ENCODE measurements at regions not wholly inside any gene's neighbourhood (a gene's known extent, or its start where the extent isn't known, plus 50 kb on each side); places are given as distances from the start of the nearest gene placed in this dataset.
"Not testable (repeated sequence)": the region's sequence is repeated elsewhere in the genome, so short reads cannot be mapped to it uniquely, and the experiment has no call there.

GRCh38 chr3:75894234-75894633 is 108.9 kb upstream of the ZNF717 start:
- intact Hi-C loops (cut with DNase I; ENCODE audit: low total_unique reads): no loop called here
- TF ChIP-seq POLR2AphosphoS5 (IDR thresholded peaks at IDR 0.05) (no peak), POLR2A (IDR thresholded peaks at IDR 0.05) (no peak), CTCF (IDR thresholded peaks at IDR 0.05) (no peak), EP300 (IDR thresholded peaks at IDR 0.05) (no peak)
- 21 to 56% (median 37%) methylated on average over 1 of the region's 1 CpG for WGBS, 5 donors

GRCh38 chr3:75896265-75896664 is 110.9 kb upstream of the ZNF717 start:
- 83 to 93% (median 89%) methylated on average over 4 of the region's 4 CpGs for WGBS, 5 donors
- intact Hi-C loops (cut with DNase I; ENCODE audit: low total_unique reads): no loop called here
- no peak overlapping the region for H3K4me3 ChIP-seq
- peaks cover 0 to 4% (median 0%) of the 10 kb centered on the region in 4 donors for H3K9me3 ChIP-seq
- TF ChIP-seq POLR2AphosphoS5 (IDR thresholded peaks at IDR 0.05) (no peak), CTCF (IDR thresholded peaks at IDR 0.05) (no peak), POLR2A (IDR thresholded peaks at IDR 0.05) (no peak), EP300 (IDR thresholded peaks at IDR 0.05) (no peak)
- no peaks in the 10 kb centered on the region for H3K4me1 ChIP-seq
- no peak overlapping the region for H3K27ac ChIP-seq
- DNase-seq: no peak
- no peaks in the 10 kb centered on the region for H3K27me3 ChIP-seq
- H3K36me3 ChIP-seq: no peaks in the 10 kb centered on the region

More at GRCh38 chr3:75894234-75894633, 108.9 kb upstream of the ZNF717 start:
- Histone ChIP-seq H3K27me3 (no peaks in the 10 kb centered on the region), H3K4me1 (no peaks in the 10 kb centered on the region), H3K36me3 (no peaks in the 10 kb centered on the region), H3K9me3 (peaks cover 0 to 4% (median 0%) of the 10 kb centered on the region in 4 donors), H3K4me3 (no peak overlapping the region), H3K27ac (no peak overlapping the region)
- DNase-seq: no peak

- H3K9me3 ChIP-seq; H3K4me1 ChIP-seq; H3K36me3 ChIP-seq; H3K27ac ChIP-seq; DNase-seq; H3K27me3 ChIP-seq; H3K4me3 ChIP-seq; intact Hi-C loops (cut with DNase I; ENCODE audit: low total_unique reads): not testable (repeated sequence)
- 72 to 77% (median 75%) methylated on average over 4 of the region's 4 CpGs for WGBS, 5 donors
Measured at GRCh38 chr3:75901446-75901845, 116.1 kb upstream of the ZNF717 start.

GRCh38 chr3:75906555-75907112 is 121.3 kb upstream of the ZNF717 start:
- Histone ChIP-seq H3K9me3 (no peaks in the 10 kb centered on the region), H3K27me3 (peaks cover 0 to 13% (median 9%) of the 10 kb centered on the region in 3 donors), H3K4me3 (no peak overlapping the region), H3K36me3 (no peaks in the 10 kb centered on the region), H3K27ac (no peak overlapping the region), H3K4me1 (peaks cover 0 to 6% (median 0%) of the 10 kb centered on the region in 4 donors)
- intact Hi-C loops (cut with DNase I; ENCODE audit: low total_unique reads): no loop called here
- TF ChIP-seq POLR2A (IDR thresholded peaks at IDR 0.05): no peak
- TF ChIP-seq POLR2AphosphoS5 (IDR thresholded peaks at IDR 0.05): no peak
- TF ChIP-seq CTCF (IDR thresholded peaks at IDR 0.05): no peak
- TF ChIP-seq EP300 (IDR thresholded peaks at IDR 0.05): no peak
- DNase-seq: peak in 1 of 2 donors; percentile 79
- 1 to 8% (median 4%) methylated on average over 30 to 37 of the region's 37 CpGs for WGBS, 5 donors

GRCh38 chr3:75913800-75914350 is 128.5 kb upstream of the ZNF717 start:
- WGBS, 5 donors: 44 to 47% (median 46%) methylated on average over 2 of the region's 2 CpGs
- H3K36me3 ChIP-seq: no peaks in the 10 kb centered on the region
- H3K27ac ChIP-seq: no peak overlapping the region
- TF ChIP-seq CTCF (IDR thresholded peaks at IDR 0.05) (no peak), POLR2AphosphoS5 (IDR thresholded peaks at IDR 0.05) (no peak), EP300 (IDR thresholded peaks at IDR 0.05) (no peak), POLR2A (IDR thresholded peaks at IDR 0.05) (no peak)
- no peaks in the 10 kb centered on the region for H3K27me3 ChIP-seq
- H3K4me3 ChIP-seq: no peak overlapping the region
- peaks cover 0 to 7% (median 0%) of the 10 kb centered on the region in 4 donors for H3K9me3 ChIP-seq
- DNase-seq: no peak
- intact Hi-C loops (cut with DNase I; ENCODE audit: low total_unique reads): no loop called here
- H3K4me1 ChIP-seq: no peaks in the 10 kb centered on the region

GRCh38 chr3:75914741-75915140 is 129.4 kb upstream of the ZNF717 start:
- H3K27ac ChIP-seq; H3K4me3 ChIP-seq; intact Hi-C loops (cut with DNase I; ENCODE audit: low total_unique reads); H3K36me3 ChIP-seq; H3K27me3 ChIP-seq; H3K4me1 ChIP-seq; DNase-seq: not testable (repeated sequence)
- H3K9me3 ChIP-seq: peaks cover 0 to 14% (median 0%) of the 10 kb centered on the region in 4 donors
- WGBS, 5 donors: 63 to 85% (median 79%) methylated on average over 3 of the region's 3 CpGs

Measured in stomach (tissue), 8 donors.